Mesendoderm (in vitro differentiated cells): ENCODE measurements at regions not wholly inside any gene's neighbourhood (a gene's known extent, or its start where the extent isn't known, plus 50 kb on each side); places are given as distances from the start of the nearest gene placed in this dataset.
A peak's percentile ranks its signal among the peaks of the same experiment; 100 is the strongest.
"Not testable (repeated sequence)": the region's sequence is repeated elsewhere in the genome, so short reads cannot be mapped to it uniquely, and the experiment has no call there.

Experiments used
- DNase-seq: peaks from one replicate; pipeline ENCODE4 v3.0.0; 2013
- H2AK5ac ChIP-seq: 2 replicates; pipeline ENCODE4 v1.6.1; 2013; ENCODE audit warnings: low read length, inconsistent platforms
- H2BK120ac ChIP-seq: 2 replicates; pipeline ENCODE4 v1.6.1; 2013; ENCODE audit warnings: low read depth, mild to moderate bottlenecking, low read length, moderate library complexity, mixed read lengths
- H2BK15ac ChIP-seq: replicated peaks from 2 replicates; pipeline ENCODE4 v1.6.1; 2013; ENCODE audit warnings: low read depth, mild to moderate bottlenecking, moderate library complexity
- H2BK5ac ChIP-seq: 2 replicates; pipeline ENCODE4 v1.6.1; 2013; ENCODE audit warnings: low read length, inconsistent platforms
- H3K18ac ChIP-seq: 2 replicates; pipeline ENCODE4 v1.6.1; 2013; ENCODE audit warnings: mild to moderate bottlenecking, low read length, mixed read lengths
- H3K23ac ChIP-seq: one replicate; pipeline ENCODE4 v1.6.1; 2013; ENCODE audit warnings: low read length
- H3K27ac ChIP-seq: 2 replicates; pipeline ENCODE4 v1.5.1; 2013; ENCODE audit warnings: low read depth, mild to moderate bottlenecking, inconsistent platforms, low read length, moderate library complexity
- H3K27me3 ChIP-seq: 2 replicates; pipeline ENCODE4 v1.6.1; 2013; ENCODE audit warnings: low read length, control low read depth, mild to moderate bottlenecking, inconsistent platforms; ENCODE audit not compliant: insufficient read depth, poor library complexity
- H3K36me3 ChIP-seq: 2 replicates; pipeline ENCODE4 v1.6.1; 2013; ENCODE audit warnings: low read length, inconsistent platforms; ENCODE audit not compliant: control insufficient read depth, insufficient read depth
- H3K4ac ChIP-seq: one replicate; pipeline ENCODE4 v1.6.1; 2013; ENCODE audit warnings: low read depth, mild to moderate bottlenecking, low read length, moderate library complexity
- H3K4me1 ChIP-seq: 2 replicates; pipeline ENCODE4 v1.6.1; 2013; ENCODE audit warnings: low read depth, low read length, inconsistent platforms; ENCODE audit not compliant: control insufficient read depth
- H3K4me2 ChIP-seq: 2 replicates; pipeline ENCODE4 v1.6.1; 2013; ENCODE audit warnings: low read length
- H3K4me3 ChIP-seq: 2 replicates; pipeline ENCODE4 v1.5.1; 2013; ENCODE audit warnings: mild to moderate bottlenecking, low read length
- H3K56ac ChIP-seq: one replicate; pipeline ENCODE4 v1.6.1; 2013; ENCODE audit warnings: low read length
- H3K79me1 ChIP-seq: 2 replicates; pipeline ENCODE4 v1.6.1; 2013; ENCODE audit warnings: low read length, inconsistent platforms
- H3K79me2 ChIP-seq: 2 replicates; pipeline ENCODE4 v1.6.1; 2013; ENCODE audit warnings: mild to moderate bottlenecking, low read length; ENCODE audit not compliant: control insufficient read depth, insufficient read depth
- H3K9ac ChIP-seq: 2 replicates; pipeline ENCODE4 v1.6.1; 2013; ENCODE audit warnings: low read length, inconsistent platforms
- H4K5ac ChIP-seq: one replicate; pipeline ENCODE4 v1.6.1; 2013; ENCODE audit warnings: low read length
- H4K8ac ChIP-seq: one replicate; pipeline ENCODE4 v1.6.1; 2013; ENCODE audit warnings: low read depth, mild to moderate bottlenecking, control low read depth, low read length, moderate library complexity
- WGBS: extraction: QIAGEN DNeasy Blood & Tissue Kit; methylation state at CpG from one replicate; pipeline ENCODE4 v1.1.7; 2013; ENCODE audit warnings: low lambda C conversion rate, missing lambda C conversion rate; ENCODE audit not compliant: insufficient coverage; ENCODE audit errors: extremely low coverage; 5-methylcytosine and 5-hydroxymethylcytosine counted together

DNA sequence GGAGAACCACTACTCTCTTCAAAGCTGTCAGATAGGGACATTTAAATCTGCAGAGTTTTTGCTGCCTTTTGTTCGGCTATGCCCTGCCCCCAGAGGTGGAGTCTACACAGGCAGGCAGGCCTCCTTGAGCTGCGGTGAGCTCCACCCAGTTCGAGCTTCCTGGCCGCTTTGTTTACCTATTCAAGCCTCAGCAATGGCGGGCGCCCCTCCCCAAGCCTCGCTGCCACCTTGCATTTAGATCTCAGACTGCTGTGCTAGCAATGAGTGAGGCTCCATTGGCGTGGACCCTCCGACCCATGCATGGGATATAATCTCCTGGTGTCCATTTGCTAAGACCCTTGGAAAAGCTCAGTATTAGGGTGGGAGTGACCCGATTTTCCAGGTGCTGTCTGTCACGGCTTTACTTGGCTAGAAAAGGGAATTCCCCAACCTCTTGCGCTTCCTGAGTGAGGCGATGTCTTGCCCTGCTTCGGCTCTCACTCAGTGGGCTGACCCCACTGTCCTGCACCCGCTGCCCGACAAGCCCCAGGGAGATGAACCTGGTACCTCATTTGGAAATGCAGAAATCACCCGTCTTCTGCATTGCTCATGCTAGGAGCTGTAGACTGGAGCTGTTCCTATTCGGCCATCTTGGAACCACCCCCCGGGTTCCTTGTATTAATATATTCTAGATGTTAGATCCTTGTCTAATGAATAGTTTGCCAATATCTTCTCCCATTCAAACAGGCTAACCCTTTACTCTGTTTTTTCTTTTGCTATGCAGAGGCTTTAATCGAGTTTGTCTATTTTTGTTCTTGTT is 113.8 kb downstream of the COX7C start:
- H4K8ac ChIP-seq, H3K9ac ChIP-seq, H2BK120ac ChIP-seq, H2BK15ac ChIP-seq, H3K23ac ChIP-seq, H3K79me2 ChIP-seq, H3K4ac ChIP-seq, H3K18ac ChIP-seq, H3K56ac ChIP-seq, H3K27ac ChIP-seq, H3K27me3 ChIP-seq, H3K36me3 ChIP-seq, H3K4me1 ChIP-seq, H4K5ac ChIP-seq, H2AK5ac ChIP-seq, H3K4me3 ChIP-seq, H3K79me1 ChIP-seq, DNase-seq, H2BK5ac ChIP-seq, H3K4me2 ChIP-seq: not testable (repeated sequence)
- no CpG with 5 or more reads among the region's 20 CpGs for WGBS

- Histone ChIP-seq H2BK15ac (no peak overlapping the region), H3K4me2 (no peak overlapping the region), H2BK120ac (no peak overlapping the region), H3K4ac (no peak overlapping the region), H3K4me1 (no peaks in the 10 kb centered on the region), H3K27ac (no peak overlapping the region), H3K18ac (no peak overlapping the region), H3K36me3 (no peaks in the 10 kb centered on the region), H2BK5ac (no peak overlapping the region), H4K8ac (no peak overlapping the region), H4K5ac (no peak overlapping the region), H2AK5ac (no peak overlapping the region), H3K79me2 (no peaks in the 10 kb centered on the region), H3K9ac (no peak overlapping the region), H3K23ac (no peak overlapping the region), H3K79me1 (no peaks in the 10 kb centered on the region), H3K4me3 (no peak overlapping the region), H3K27me3 (no peaks in the 10 kb centered on the region), H3K56ac (no peak overlapping the region)
- WGBS: no CpG with 5 or more reads among the region's 2 CpGs
- no peak for DNase-seq
Measured at GRCh38 chr5:86735370-86735769, 117.6 kb downstream of the COX7C start.

- H3K18ac ChIP-seq: no peak overlapping the region
- H3K4me1 ChIP-seq: no peaks in the 10 kb centered on the region
- no peak overlapping the region for H4K5ac ChIP-seq
- no peak overlapping the region for H3K56ac ChIP-seq
- H2BK120ac ChIP-seq: no peak overlapping the region
- H3K4me2 ChIP-seq: no peak overlapping the region
- H3K4me3 ChIP-seq: no peak overlapping the region
- no peaks in the 10 kb centered on the region for H3K36me3 ChIP-seq
- no peaks in the 10 kb centered on the region for H3K27me3 ChIP-seq
- no peak overlapping the region for H4K8ac ChIP-seq
- H3K9ac ChIP-seq: no peak overlapping the region
- no peak overlapping the region for H2BK5ac ChIP-seq
- no peaks in the 10 kb centered on the region for H3K79me1 ChIP-seq
- H3K4ac ChIP-seq: no peak overlapping the region
- no peak for DNase-seq
- H3K79me2 ChIP-seq: no peaks in the 10 kb centered on the region
- WGBS: no CpG with 5 or more reads among the region's 1 CpG
- H2BK15ac ChIP-seq: no peak overlapping the region
- no peak overlapping the region for H2AK5ac ChIP-seq
- no peak overlapping the region for H3K23ac ChIP-seq
- H3K27ac ChIP-seq: no peak overlapping the region
Measured at GRCh38 chr5:86737579-86737978, 119.8 kb downstream of the COX7C start.

GRCh38 chr5:86748538-86749105 is 130.9 kb downstream of the COX7C start:
- Histone ChIP-seq H3K27ac (no peak overlapping the region), H3K9ac (no peak overlapping the region), H2BK5ac (no peak overlapping the region), H2BK120ac (no peak overlapping the region), H3K18ac (no peak overlapping the region), H4K8ac (no peak overlapping the region), H3K4me1 (peaks cover 3% of the 10 kb centered on the region), H3K79me1 (no peaks in the 10 kb centered on the region), H3K27me3 (no peaks in the 10 kb centered on the region), H3K4me3 (no peak overlapping the region), H4K5ac (no peak overlapping the region), H3K79me2 (no peaks in the 10 kb centered on the region), H2AK5ac (no peak overlapping the region), H3K56ac (no peak overlapping the region), H3K4me2 (no peak overlapping the region), H3K36me3 (no peaks in the 10 kb centered on the region), H3K4ac (no peak overlapping the region), H2BK15ac (no peak overlapping the region), H3K23ac (no peak overlapping the region)
- peak; percentile 23 for DNase-seq
- WGBS: no CpG with 5 or more reads among the region's 3 CpGs

DNA sequence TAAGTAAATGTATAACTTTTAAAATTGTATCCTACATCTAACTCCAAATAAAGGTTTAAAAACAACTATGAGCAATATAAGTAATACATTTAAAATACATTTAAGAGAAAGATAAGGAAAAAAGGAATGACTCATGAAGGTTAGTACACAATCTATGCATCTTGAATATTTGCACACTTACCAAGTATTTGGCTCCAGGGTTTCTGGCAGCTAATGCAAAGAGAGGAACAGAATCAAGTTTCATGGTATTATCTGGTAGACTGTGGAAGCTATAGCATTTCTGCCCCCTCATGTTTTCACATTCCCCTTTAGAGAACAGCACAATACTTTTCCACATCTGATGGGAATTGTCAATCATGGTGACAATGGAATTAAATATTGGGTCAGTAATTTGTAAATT is 132.1 kb downstream of the COX7C start:
- Histone ChIP-seq H4K5ac (no peak overlapping the region), H3K18ac (no peak overlapping the region), H3K4me2 (no peak overlapping the region), H3K4me1 (peaks cover 3% of the 10 kb centered on the region), H3K9ac (no peak overlapping the region), H3K27me3 (no peaks in the 10 kb centered on the region), H3K79me2 (no peaks in the 10 kb centered on the region), H2BK120ac (no peak overlapping the region), H2AK5ac (no peak overlapping the region), H2BK15ac (no peak overlapping the region), H2BK5ac (no peak overlapping the region), H3K23ac (no peak overlapping the region), H3K56ac (no peak overlapping the region), H3K4ac (no peak overlapping the region), H3K79me1 (no peaks in the 10 kb centered on the region), H4K8ac (no peak overlapping the region), H3K27ac (no peak overlapping the region), H3K36me3 (no peaks in the 10 kb centered on the region), H3K4me3 (no peak overlapping the region)
- no peak for DNase-seq

- H3K23ac ChIP-seq: no peak overlapping the region
- H3K36me3 ChIP-seq: no peaks in the 10 kb centered on the region
- no peak overlapping the region for H4K8ac ChIP-seq
- H3K56ac ChIP-seq: no peak overlapping the region
- H3K27me3 ChIP-seq: no peaks in the 10 kb centered on the region
- H3K9ac ChIP-seq: no peak overlapping the region
- no peaks in the 10 kb centered on the region for H3K4me1 ChIP-seq
- DNase-seq: no peak
- no peak overlapping the region for H2BK120ac ChIP-seq
- peak overlapping the region; percentile 8 for H2BK15ac ChIP-seq
- H3K4ac ChIP-seq: no peak overlapping the region
- no peak overlapping the region for H4K5ac ChIP-seq
- no peak overlapping the region for H3K4me2 ChIP-seq
- no peak overlapping the region for H3K4me3 ChIP-seq
- no peak overlapping the region for H2AK5ac ChIP-seq
- H3K18ac ChIP-seq: no peak overlapping the region
- no CpG with 5 or more reads among the region's 1 CpG for WGBS
- H3K79me2 ChIP-seq: no peaks in the 10 kb centered on the region
- H2BK5ac ChIP-seq: no peak overlapping the region
- no peaks in the 10 kb centered on the region for H3K79me1 ChIP-seq
- no peak overlapping the region for H3K27ac ChIP-seq
Measured at GRCh38 chr5:86756839-86757238, 139.1 kb downstream of the COX7C start.
